Astrocyte (in vitro differentiated cells and primary cell): ENCODE measurements at regions not wholly inside any gene's neighbourhood (a gene's known extent, or its start where the extent isn't known, plus 50 kb on each side); places are given as distances from the start of the nearest gene placed in this dataset.

Experiments used
- EZH2 ChIP-seq: IDR thresholded peaks from 2 replicates; pipeline ENCODE4 v1.6.1; 2012; ENCODE audit warnings: mild to moderate bottlenecking, low read length, inconsistent platforms; ENCODE audit not compliant: insufficient read depth
- TF ChIP-seq, protein P1 (sequence below): IDR thresholded peaks from 2 replicates; pipeline ENCODE4 v1.5.1; 2011; ENCODE audit warnings: low read depth, mild to moderate bottlenecking, inconsistent platforms, low read length, moderate library complexity; ENCODE audit not compliant: insufficient read depth

DNA sequence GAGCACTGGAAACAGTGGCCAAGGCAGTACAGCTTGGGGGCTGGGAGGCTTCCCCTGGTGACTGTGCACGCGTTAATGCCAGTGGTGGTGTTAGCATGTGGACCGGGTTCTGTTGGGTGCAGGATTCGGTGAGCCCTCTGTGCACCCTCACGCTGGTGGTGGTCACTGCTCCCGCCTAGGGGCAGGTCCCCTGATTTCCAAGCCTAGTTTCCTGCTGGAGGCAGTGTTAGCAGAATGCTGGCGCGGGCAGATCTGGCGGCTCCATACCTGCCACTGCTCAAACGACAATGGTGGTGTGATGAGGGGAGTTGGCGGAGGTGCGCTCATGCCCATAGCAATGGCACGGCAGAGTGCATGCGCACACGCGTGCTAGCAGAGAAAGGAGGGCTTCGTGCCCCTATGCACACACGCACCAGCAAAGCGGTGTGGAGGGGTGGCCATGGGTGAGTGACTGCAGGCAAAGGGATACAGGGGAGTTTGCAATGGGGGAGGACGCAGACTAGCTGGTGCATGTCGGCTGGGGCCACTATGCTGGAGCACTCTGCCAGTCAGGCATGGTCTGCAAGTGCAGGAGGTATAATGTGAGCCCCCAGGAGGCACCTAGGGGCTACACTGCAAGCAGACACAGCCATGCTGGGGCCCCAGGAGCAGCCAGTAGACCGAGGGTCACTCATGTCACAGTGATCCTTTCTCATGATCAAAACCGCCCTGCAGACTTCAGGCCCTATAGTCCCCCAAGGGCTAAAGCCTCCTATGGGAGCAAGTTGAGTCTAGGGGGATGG, 93.0 kb downstream of the MAGEE1 start:
- TF ChIP-seq, protein P1, sequence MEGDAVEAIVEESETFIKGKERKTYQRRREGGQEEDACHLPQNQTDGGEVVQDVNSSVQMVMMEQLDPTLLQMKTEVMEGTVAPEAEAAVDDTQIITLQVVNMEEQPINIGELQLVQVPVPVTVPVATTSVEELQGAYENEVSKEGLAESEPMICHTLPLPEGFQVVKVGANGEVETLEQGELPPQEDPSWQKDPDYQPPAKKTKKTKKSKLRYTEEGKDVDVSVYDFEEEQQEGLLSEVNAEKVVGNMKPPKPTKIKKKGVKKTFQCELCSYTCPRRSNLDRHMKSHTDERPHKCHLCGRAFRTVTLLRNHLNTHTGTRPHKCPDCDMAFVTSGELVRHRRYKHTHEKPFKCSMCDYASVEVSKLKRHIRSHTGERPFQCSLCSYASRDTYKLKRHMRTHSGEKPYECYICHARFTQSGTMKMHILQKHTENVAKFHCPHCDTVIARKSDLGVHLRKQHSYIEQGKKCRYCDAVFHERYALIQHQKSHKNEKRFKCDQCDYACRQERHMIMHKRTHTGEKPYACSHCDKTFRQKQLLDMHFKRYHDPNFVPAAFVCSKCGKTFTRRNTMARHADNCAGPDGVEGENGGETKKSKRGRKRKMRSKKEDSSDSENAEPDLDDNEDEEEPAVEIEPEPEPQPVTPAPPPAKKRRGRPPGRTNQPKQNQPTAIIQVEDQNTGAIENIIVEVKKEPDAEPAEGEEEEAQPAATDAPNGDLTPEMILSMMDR = no peak
- no peak for TF ChIP-seq EZH2
